IMR-90 (cell line): ENCODE measurements at regions not wholly inside any gene's neighbourhood (a gene's known extent, or its start where the extent isn't known, plus 50 kb on each side); places are given as distances from the start of the nearest gene placed in this dataset.
A peak's percentile ranks its signal among the peaks of the same experiment; 100 is the strongest.

Source experiments
- ATAC-seq: fragments of 200-7000 bp; cut with Tn5 transposase; 2 replicates; pipeline ENCODE4 v1.9.1; 2020; ENCODE audit warnings: low read depth, mild to moderate bottlenecking, moderate library complexity
- BruUV-seq: library from RNA; stranded (reverse); fragments of 400-500 nt; replicated peaks from 2 replicates; lab custom pipeline; 2021; lab: Mats Ljungman, UMichigan
- CTCF ChIA-PET: fragments of 300-600 bp; formaldehyde crosslinking; extraction: SDS; loops from one replicate; lab custom pipeline; 2021; ENCODE audit warnings: antibody characterized with exemption; lab: Yijun Ruan, JAX
- POLR2A ChIA-PET: fragments of 300-600 bp; sonication (Branson Sonifier 250); formaldehyde crosslinking; loops from one replicate; lab custom pipeline; 2022; ENCODE audit warnings: antibody characterized with exemption; ENCODE audit not compliant: unreplicated experiment; lab: Charles Lee
- DNase-seq: peaks from one replicate; pipeline ENCODE4 v3.0.0; 2013
- H2AFZ ChIP-seq: replicated peaks from 2 replicates; pipeline ENCODE3; 2013; ENCODE audit warnings: low read length, mild to moderate bottlenecking; ENCODE audit not compliant: poor library complexity
- H2AK5ac ChIP-seq: 2 replicates; pipeline ENCODE4 v1.6.1; 2013; ENCODE audit warnings: low read depth, low read length, inconsistent platforms
- H2AK9ac ChIP-seq: replicated peaks from 2 replicates; pipeline ENCODE3; 2013; ENCODE audit warnings: mild to moderate bottlenecking, low read depth, low read length, moderate library complexity; ENCODE audit not compliant: poor library complexity
- H2BK120ac ChIP-seq: 2 replicates; pipeline ENCODE4 v1.6.1; 2013; ENCODE audit warnings: low read depth, low read length, inconsistent platforms
- H2BK15ac ChIP-seq: 3 replicates; pipeline ENCODE4 v1.6.1; 2013; ENCODE audit warnings: low read depth, low read length, inconsistent platforms
- H2BK20ac ChIP-seq: 2 replicates; pipeline ENCODE4 v1.6.1; 2013; ENCODE audit warnings: low read depth, mild to moderate bottlenecking, inconsistent platforms, low read length, moderate library complexity
- H2BK5ac ChIP-seq: 2 replicates; pipeline ENCODE4 v1.6.1; 2013; ENCODE audit warnings: mild to moderate bottlenecking, low read depth, low read length, inconsistent platforms; ENCODE audit not compliant: poor library complexity, severe bottlenecking
- H3K14ac ChIP-seq: replicated peaks from 2 replicates; pipeline ENCODE4 v1.6.1; 2013; ENCODE audit warnings: low read depth, low read length, inconsistent platforms
- H3K18ac ChIP-seq: 2 replicates; pipeline ENCODE4 v1.6.1; 2013; ENCODE audit warnings: low read depth, low read length, control low read depth
- H3K23ac ChIP-seq: 2 replicates; pipeline ENCODE4 v1.6.1; 2013; ENCODE audit warnings: low read depth, low read length, inconsistent platforms
- H3K27ac ChIP-seq: 2 replicates; pipeline ENCODE4 v1.5.1; 2013; ENCODE audit warnings: mild to moderate bottlenecking, control low read depth, low read length; ENCODE audit not compliant: insufficient read depth
- H3K27me3 ChIP-seq: 2 replicates; pipeline ENCODE4 v1.6.1; 2013; ENCODE audit warnings: low read length; ENCODE audit not compliant: control insufficient read depth, insufficient read depth
- H3K36me3 ChIP-seq: 2 replicates; pipeline ENCODE4 v1.6.1; 2013; ENCODE audit warnings: low read length, mixed read lengths; ENCODE audit not compliant: control insufficient read depth, insufficient read depth
- H3K4ac ChIP-seq: 2 replicates; pipeline ENCODE4 v1.6.1; 2013; ENCODE audit warnings: low read depth, low read length, inconsistent platforms
- H3K4me1 ChIP-seq: 2 replicates; pipeline ENCODE4 v1.6.1; 2013; ENCODE audit warnings: low read length, mixed read lengths; ENCODE audit not compliant: control insufficient read depth, insufficient read depth
- H3K4me2 ChIP-seq: 2 replicates; pipeline ENCODE4 v1.6.1; 2013; ENCODE audit warnings: low read depth, mild to moderate bottlenecking, control low read depth, low read length, moderate library complexity
- H3K4me3 ChIP-seq: 2 replicates; pipeline ENCODE4 v1.5.1; 2013; ENCODE audit warnings: low read depth, mild to moderate bottlenecking, control low read depth, low read length, moderate library complexity; ENCODE audit not compliant: insufficient read depth
- H3K56ac ChIP-seq: 2 replicates; pipeline ENCODE4 v1.6.1; 2013; ENCODE audit warnings: low read length, inconsistent platforms; ENCODE audit not compliant: insufficient read depth; ENCODE audit errors: extremely low read depth
- H3K79me1 ChIP-seq, 2 experiments: 2 replicates each; pipeline ENCODE4 v1.6.1; 2013; ENCODE audit warnings: low read length in 2 of 2, inconsistent platforms in 1 of 2, low read depth in 1 of 2
- H3K9ac ChIP-seq: 2 replicates; pipeline ENCODE4 v1.6.1; 2013; ENCODE audit warnings: low read depth, low read length, control low read depth
- H3K9me1 ChIP-seq: 2 replicates; pipeline ENCODE4 v1.6.1; 2013; ENCODE audit warnings: low read length, inconsistent platforms; ENCODE audit not compliant: insufficient read depth
- H3K9me3 ChIP-seq: 2 replicates; pipeline ENCODE4 v1.6.1; 2013; ENCODE audit warnings: low read length; ENCODE audit not compliant: control insufficient read depth, insufficient read depth
- H4K20me1 ChIP-seq: 2 replicates; pipeline ENCODE4 v1.6.1; 2013; ENCODE audit warnings: low read length, inconsistent platforms; ENCODE audit not compliant: insufficient read depth
- H4K5ac ChIP-seq: 2 replicates; pipeline ENCODE4 v1.6.1; 2013; ENCODE audit warnings: mild to moderate bottlenecking, low read depth, low read length, control low read depth
- H4K8ac ChIP-seq, 2 experiments: 2 replicates each; pipeline ENCODE4 v1.6.1; 2013; ENCODE audit warnings: low read depth in 2 of 2, low read length in 2 of 2, control low read depth in 1 of 2, inconsistent platforms in 1 of 2
- H4K91ac ChIP-seq: 2 replicates; pipeline ENCODE4 v1.6.1; 2013; ENCODE audit warnings: low read depth, low read length, inconsistent platforms; ENCODE audit not compliant: insufficient read depth
- BHLHE40 ChIP-seq: fragments of 150-350 bp; IDR thresholded peaks from 2 replicates; pipeline ENCODE4 v1.6.1; 2016; ENCODE audit warnings: mild to moderate bottlenecking, low read depth, low read length
- CEBPB ChIP-seq: IDR thresholded peaks from 2 replicates; pipeline ENCODE4 v1.6.1; 2012; ENCODE audit warnings: low read depth, low read length, improper control_type of control experiment
- CHD1 ChIP-seq: IDR thresholded peaks from 2 replicates; pipeline ENCODE4 v1.6.1; 2012; ENCODE audit warnings: low read depth, low read length, improper control_type of control experiment
- FOS ChIP-seq: fragments of 150-350 bp; IDR thresholded peaks from 2 replicates; pipeline ENCODE4 v1.6.1; 2016; ENCODE audit warnings: low read depth, low read length
- MAFK ChIP-seq: IDR thresholded peaks from 2 replicates; pipeline ENCODE4 v1.6.1; 2012; ENCODE audit warnings: low read depth, low read length, improper control_type of control experiment
- MAZ ChIP-seq: IDR thresholded peaks from 2 replicates; pipeline ENCODE4 v1.6.1; 2012; ENCODE audit warnings: low read depth, mild to moderate bottlenecking, low read length, improper control_type of control experiment, moderate library complexity, borderline replicate concordance
- MXI1 ChIP-seq: IDR thresholded peaks from 2 replicates; pipeline ENCODE4 v1.6.1; 2012; ENCODE audit warnings: low read depth, mild to moderate bottlenecking, low read length, moderate library complexity, borderline replicate concordance
- NFE2L2 ChIP-seq: fragments of 150-350 bp; IDR thresholded peaks from 2 replicates; pipeline ENCODE4 v1.6.1; 2016; ENCODE audit warnings: low read depth, mild to moderate bottlenecking, low read length
- POLR2A ChIP-seq: IDR thresholded peaks from 2 replicates; pipeline ENCODE4 v1.6.1; 2012; ENCODE audit warnings: mild to moderate bottlenecking, low read depth, low read length
- RAD21 ChIP-seq: IDR thresholded peaks from 2 replicates; pipeline ENCODE4 v1.6.1; 2012; ENCODE audit warnings: low read length, improper control_type of control experiment
- RCOR1 ChIP-seq: IDR thresholded peaks from 2 replicates; pipeline ENCODE4 v1.6.1; 2012; ENCODE audit warnings: mild to moderate bottlenecking, low read length, improper control_type of control experiment; ENCODE audit not compliant: insufficient replicate concordance
- RFX5 ChIP-seq: IDR thresholded peaks from 2 replicates; pipeline ENCODE4 v1.8.0; 2012; ENCODE audit warnings: low read depth, mild to moderate bottlenecking, low read length, moderate library complexity
- SMC3 ChIP-seq: fragments of 150-350 bp; IDR thresholded peaks from 2 replicates; pipeline ENCODE4 v1.6.1; 2016; ENCODE audit warnings: low read depth, mild to moderate bottlenecking, antibody characterized with exemption, low read length, moderate library complexity
- WGBS, 2 experiments: methylation state at CpG; one replicate each; pipeline versions ENCODE4 v1.1.5 to v1.1.7; 2013; ENCODE audit warnings: missing lambda C conversion rate in 2 of 2; ENCODE audit not compliant: insufficient read length in 1 of 2; ENCODE audit errors: extremely low coverage in 2 of 2; 5-methylcytosine and 5-hydroxymethylcytosine counted together
- dilution Hi-C: fragments of 300-500 bp; cut with HindIII; formaldehyde crosslinking; loops from one replicate; pipeline ENCODE4 v1.14.3; 2018; ENCODE audit warnings: low sequenced_read_pairs; ENCODE audit not compliant: unreplicated experiment
- in situ Hi-C: fragments of 300-500 bp; cut with MboI; formaldehyde crosslinking; loops from 3 replicates; pipeline ENCODE4 v1.14.3; 2019; ENCODE audit warnings: low sequenced_read_pairs, inconsistent platforms, mixed read lengths
- intact Hi-C: fragments of 100-400 bp; cut with micrococcal nuclease; formaldehyde crosslinking; loops from 2 replicates; pipeline ENCODE4 v1.10.0; 2022
- TF ChIP-seq, protein P1 (sequence below): fragments of 150-350 bp; IDR thresholded peaks from 2 replicates; pipeline ENCODE4 v1.6.1; 2017; ENCODE audit warnings: mild to moderate bottlenecking, antibody characterized with exemption, low read length, low read depth
- TF ChIP-seq, protein P2 (sequence below): conservative IDR thresholded peaks from 2 replicates; pipeline ENCODE4 v1.5.1; 2012; ENCODE audit warnings: mild to moderate bottlenecking, low read depth, low read length, improper control_type of control experiment
- TF ChIP-seq, protein P3 (sequence below): fragments of 150-350 bp; IDR thresholded peaks from 2 replicates; pipeline ENCODE4 v1.6.1; 2016; ENCODE audit warnings: low read depth, mild to moderate bottlenecking, low read length, moderate library complexity, borderline replicate concordance

DNA sequence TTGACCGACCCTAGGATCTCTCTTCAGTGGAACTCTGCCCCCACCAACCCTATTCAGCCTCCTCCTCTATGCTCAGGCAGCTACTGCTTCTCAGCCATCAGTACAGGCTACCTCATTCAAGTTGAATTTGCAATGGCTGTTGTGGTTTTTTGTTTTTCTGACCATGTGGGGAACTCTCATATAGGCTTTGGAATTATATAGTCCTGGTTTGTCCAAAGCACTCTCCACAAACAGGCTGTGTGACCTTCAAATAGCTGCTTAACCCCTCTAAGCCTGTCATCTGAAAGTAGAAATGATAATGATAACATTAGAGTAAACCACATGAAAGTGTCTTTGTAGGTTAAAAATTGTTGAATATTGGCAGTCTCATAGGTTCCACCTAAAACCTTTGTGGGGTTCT is 80.3 kb downstream of the UNC5CL start:
- H3K4me1 ChIP-seq, result peaks cover 9% of the 10 kb centered on the region
- no peak overlapping the region for H3K4me3 ChIP-seq
- H2BK20ac ChIP-seq, result peak overlapping the region; percentile 96
- ChIA-PET POLR2A (no interaction called here), CTCF (no interaction called here)
- no TSS peak for BruUV-seq
- H2AFZ ChIP-seq, result peak overlapping the region; percentile 29
- peak overlapping the region; percentile 16; the same call in 1 of the 2 replicates for H3K27ac ChIP-seq
- peak overlapping the region; percentile 85 for H4K91ac ChIP-seq
- no peak overlapping the region for H3K4me2 ChIP-seq
- no peak for TF ChIP-seq MAFK
- TF ChIP-seq RAD21, result no peak
- TF ChIP-seq CHD1, result no peak
- TF ChIP-seq POLR2A, result no peak
- no peak for TF ChIP-seq SMC3
- no peak for TF ChIP-seq MAZ
- no peak for TF ChIP-seq NFE2L2
- TF ChIP-seq, protein P1, sequence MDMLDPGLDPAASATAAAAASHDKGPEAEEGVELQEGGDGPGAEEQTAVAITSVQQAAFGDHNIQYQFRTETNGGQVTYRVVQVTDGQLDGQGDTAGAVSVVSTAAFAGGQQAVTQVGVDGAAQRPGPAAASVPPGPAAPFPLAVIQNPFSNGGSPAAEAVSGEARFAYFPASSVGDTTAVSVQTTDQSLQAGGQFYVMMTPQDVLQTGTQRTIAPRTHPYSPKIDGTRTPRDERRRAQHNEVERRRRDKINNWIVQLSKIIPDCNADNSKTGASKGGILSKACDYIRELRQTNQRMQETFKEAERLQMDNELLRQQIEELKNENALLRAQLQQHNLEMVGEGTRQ, result no peak
- TF ChIP-seq RCOR1, result no peak
- TF ChIP-seq BHLHE40, result no peak
- no peak for TF ChIP-seq MXI1
- TF ChIP-seq FOS, result no peak
- TF ChIP-seq RFX5, result no peak
- TF ChIP-seq, protein P2, sequence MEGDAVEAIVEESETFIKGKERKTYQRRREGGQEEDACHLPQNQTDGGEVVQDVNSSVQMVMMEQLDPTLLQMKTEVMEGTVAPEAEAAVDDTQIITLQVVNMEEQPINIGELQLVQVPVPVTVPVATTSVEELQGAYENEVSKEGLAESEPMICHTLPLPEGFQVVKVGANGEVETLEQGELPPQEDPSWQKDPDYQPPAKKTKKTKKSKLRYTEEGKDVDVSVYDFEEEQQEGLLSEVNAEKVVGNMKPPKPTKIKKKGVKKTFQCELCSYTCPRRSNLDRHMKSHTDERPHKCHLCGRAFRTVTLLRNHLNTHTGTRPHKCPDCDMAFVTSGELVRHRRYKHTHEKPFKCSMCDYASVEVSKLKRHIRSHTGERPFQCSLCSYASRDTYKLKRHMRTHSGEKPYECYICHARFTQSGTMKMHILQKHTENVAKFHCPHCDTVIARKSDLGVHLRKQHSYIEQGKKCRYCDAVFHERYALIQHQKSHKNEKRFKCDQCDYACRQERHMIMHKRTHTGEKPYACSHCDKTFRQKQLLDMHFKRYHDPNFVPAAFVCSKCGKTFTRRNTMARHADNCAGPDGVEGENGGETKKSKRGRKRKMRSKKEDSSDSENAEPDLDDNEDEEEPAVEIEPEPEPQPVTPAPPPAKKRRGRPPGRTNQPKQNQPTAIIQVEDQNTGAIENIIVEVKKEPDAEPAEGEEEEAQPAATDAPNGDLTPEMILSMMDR, result no peak
- TF ChIP-seq, protein P3, sequence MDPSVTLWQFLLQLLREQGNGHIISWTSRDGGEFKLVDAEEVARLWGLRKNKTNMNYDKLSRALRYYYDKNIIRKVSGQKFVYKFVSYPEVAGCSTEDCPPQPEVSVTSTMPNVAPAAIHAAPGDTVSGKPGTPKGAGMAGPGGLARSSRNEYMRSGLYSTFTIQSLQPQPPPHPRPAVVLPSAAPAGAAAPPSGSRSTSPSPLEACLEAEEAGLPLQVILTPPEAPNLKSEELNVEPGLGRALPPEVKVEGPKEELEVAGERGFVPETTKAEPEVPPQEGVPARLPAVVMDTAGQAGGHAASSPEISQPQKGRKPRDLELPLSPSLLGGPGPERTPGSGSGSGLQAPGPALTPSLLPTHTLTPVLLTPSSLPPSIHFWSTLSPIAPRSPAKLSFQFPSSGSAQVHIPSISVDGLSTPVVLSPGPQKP, result no peak
- no peak for TF ChIP-seq CEBPB
- no peaks in the 10 kb centered on the region for H3K9me3 ChIP-seq
- dilution Hi-C loops, result no loop called here
- peaks cover 38% of the 10 kb centered on the region for H3K9me1 ChIP-seq
- peak overlapping the region; percentile 85; the same call in 1 of the 2 replicates for H2AK5ac ChIP-seq
- H2BK5ac ChIP-seq, result peak overlapping the region; percentile 66
- peak overlapping the region; percentile 57 for H2AK9ac ChIP-seq
- H4K8ac ChIP-seq, result peak overlapping the region; percentile 60 to 86
- peak overlapping the region; percentile 53; the same call in 1 of the 2 replicates for H3K56ac ChIP-seq
- no CpG with 5 or more reads among the region's 1 CpG for WGBS, 2 experiments
- no peaks in the 10 kb centered on the region for H3K79me1 ChIP-seq
- no peak overlapping the region for H3K9ac ChIP-seq
- peak overlapping the region; percentile 83 for H3K4ac ChIP-seq
- DNase-seq, result peak; percentile 19
- intact Hi-C loops, result no loop called here
- peak overlapping the region; percentile 67; the same call in 1 of the 2 replicates for H4K5ac ChIP-seq
- H2BK15ac ChIP-seq, result peak overlapping the region; percentile 75
- ATAC-seq, result no peak
- H3K36me3 ChIP-seq, result no peaks in the 10 kb centered on the region
- peak overlapping the region; percentile 34 for H3K23ac ChIP-seq
- peak overlapping the region; percentile 53 for H3K14ac ChIP-seq
- in situ Hi-C loops, result no loop called here
- peak overlapping the region; percentile 90 for H2BK120ac ChIP-seq
- H3K18ac ChIP-seq, result peak overlapping the region; percentile 77; the same call in 1 of the 2 replicates
- H4K20me1 ChIP-seq, result no peaks in the 10 kb centered on the region
- H3K27me3 ChIP-seq, result no peaks in the 10 kb centered on the region
